ENCODE measurements at regions not wholly inside any gene's neighbourhood (a gene's known extent, or its start where the extent isn't known, plus 50 kb on each side); places are given as distances from the start of the nearest gene placed in this dataset.

GRCh38 chr4:11287055-11287454 lies 141.6 kb downstream of the HS3ST1 start:
- CTCF ChIA-PET: no interaction called here
- ATAC-seq: no peak
- H3K4me3 Mint-ChIP-seq: no peak overlapping the region
- DNase-seq (ENCODE audit: low spot score): no peak
- no peaks in the 10 kb centered on the region for H3K27me3 Mint-ChIP-seq (ENCODE audit: low read depth)
- H3K27ac Mint-ChIP-seq: no peak overlapping the region
- POLR2A ChIA-PET: no interaction called here
- H3K4me1 Mint-ChIP-seq: no peaks in the 10 kb centered on the region
- peaks cover 65% of the 10 kb centered on the region for H3K36me3 Mint-ChIP-seq
- no peak for TF ChIP-seq MYBL2 (CRISPR knock-in tag; IDR thresholded peaks at IDR 0.05)
- TF ChIP-seq, protein P1, sequence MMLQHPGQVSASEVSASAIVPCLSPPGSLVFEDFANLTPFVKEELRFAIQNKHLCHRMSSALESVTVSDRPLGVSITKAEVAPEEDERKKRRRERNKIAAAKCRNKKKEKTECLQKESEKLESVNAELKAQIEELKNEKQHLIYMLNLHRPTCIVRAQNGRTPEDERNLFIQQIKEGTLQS (CRISPR knock-in tag; conservative IDR thresholded peaks at IDR 0.05): no peak
- no peak for TF ChIP-seq ZNF317 (CRISPR knock-in tag; IDR thresholded peaks at IDR 0.05; ENCODE audit: borderline replicate concordance, low read depth)
- no peak for TF ChIP-seq ZNF671 (CRISPR knock-in tag; IDR thresholded peaks at IDR 0.05)
- TF ChIP-seq ZNF121 (CRISPR knock-in tag; IDR thresholded peaks at IDR 0.05): no peak
- TF ChIP-seq TCF7 (CRISPR knock-in tag; IDR thresholded peaks at IDR 0.05; ENCODE audit: low read depth): no peak
- TF ChIP-seq, protein P2, sequence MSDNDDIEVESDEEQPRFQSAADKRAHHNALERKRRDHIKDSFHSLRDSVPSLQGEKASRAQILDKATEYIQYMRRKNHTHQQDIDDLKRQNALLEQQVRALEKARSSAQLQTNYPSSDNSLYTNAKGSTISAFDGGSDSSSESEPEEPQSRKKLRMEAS (CRISPR knock-in tag; IDR thresholded peaks at IDR 0.05): no peak
- no peak for TF ChIP-seq NFYB (CRISPR knock-in tag; conservative IDR thresholded peaks at IDR 0.05; ENCODE audit: low read depth)
- TF ChIP-seq GABPB1 (CRISPR knock-in tag; IDR thresholded peaks at IDR 0.05): no peak
- no peak for TF ChIP-seq PRDM15 (CRISPR knock-in tag; IDR thresholded peaks at IDR 0.05)
- TF ChIP-seq JUN (CRISPR knock-in tag; IDR thresholded peaks at IDR 0.05): no peak
- no peak for TF ChIP-seq NFATC4 (CRISPR knock-in tag; IDR thresholded peaks at IDR 0.05)
- TF ChIP-seq, protein P3, sequence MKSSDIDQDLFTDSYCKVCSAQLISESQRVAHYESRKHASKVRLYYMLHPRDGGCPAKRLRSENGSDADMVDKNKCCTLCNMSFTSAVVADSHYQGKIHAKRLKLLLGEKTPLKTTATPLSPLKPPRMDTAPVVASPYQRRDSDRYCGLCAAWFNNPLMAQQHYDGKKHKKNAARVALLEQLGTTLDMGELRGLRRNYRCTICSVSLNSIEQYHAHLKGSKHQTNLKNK (CRISPR knock-in tag; IDR thresholded peaks at IDR 0.05): no peak
- TF ChIP-seq CREB1 (CRISPR knock-in tag; IDR thresholded peaks at IDR 0.05): no peak
- TF ChIP-seq TP53 (CRISPR knock-in tag; IDR thresholded peaks at IDR 0.05): no peak
- TF ChIP-seq, protein P4, sequence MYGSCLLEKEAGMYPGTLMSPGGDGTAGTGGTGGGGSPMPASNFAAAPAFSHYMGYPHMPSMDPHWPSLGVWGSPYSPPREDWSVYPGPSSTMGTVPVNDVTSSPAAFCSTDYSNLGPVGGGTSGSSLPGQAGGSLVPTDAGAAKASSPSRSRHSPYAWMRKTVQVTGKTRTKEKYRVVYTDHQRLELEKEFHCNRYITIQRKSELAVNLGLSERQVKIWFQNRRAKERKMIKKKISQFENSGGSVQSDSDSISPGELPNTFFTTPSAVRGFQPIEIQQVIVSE (CRISPR knock-in tag; IDR thresholded peaks at IDR 0.05; ENCODE audit: borderline replicate concordance): no peak
- TF ChIP-seq ZNF263 (CRISPR knock-in tag; IDR thresholded peaks at IDR 0.05; ENCODE audit: low read depth): no peak
- no peak for TF ChIP-seq ATF6 (CRISPR knock-in tag; IDR thresholded peaks at IDR 0.05)
- TF ChIP-seq ZNF232 (CRISPR knock-in tag; IDR thresholded peaks at IDR 0.05): no peak
- TF ChIP-seq, protein P5, sequence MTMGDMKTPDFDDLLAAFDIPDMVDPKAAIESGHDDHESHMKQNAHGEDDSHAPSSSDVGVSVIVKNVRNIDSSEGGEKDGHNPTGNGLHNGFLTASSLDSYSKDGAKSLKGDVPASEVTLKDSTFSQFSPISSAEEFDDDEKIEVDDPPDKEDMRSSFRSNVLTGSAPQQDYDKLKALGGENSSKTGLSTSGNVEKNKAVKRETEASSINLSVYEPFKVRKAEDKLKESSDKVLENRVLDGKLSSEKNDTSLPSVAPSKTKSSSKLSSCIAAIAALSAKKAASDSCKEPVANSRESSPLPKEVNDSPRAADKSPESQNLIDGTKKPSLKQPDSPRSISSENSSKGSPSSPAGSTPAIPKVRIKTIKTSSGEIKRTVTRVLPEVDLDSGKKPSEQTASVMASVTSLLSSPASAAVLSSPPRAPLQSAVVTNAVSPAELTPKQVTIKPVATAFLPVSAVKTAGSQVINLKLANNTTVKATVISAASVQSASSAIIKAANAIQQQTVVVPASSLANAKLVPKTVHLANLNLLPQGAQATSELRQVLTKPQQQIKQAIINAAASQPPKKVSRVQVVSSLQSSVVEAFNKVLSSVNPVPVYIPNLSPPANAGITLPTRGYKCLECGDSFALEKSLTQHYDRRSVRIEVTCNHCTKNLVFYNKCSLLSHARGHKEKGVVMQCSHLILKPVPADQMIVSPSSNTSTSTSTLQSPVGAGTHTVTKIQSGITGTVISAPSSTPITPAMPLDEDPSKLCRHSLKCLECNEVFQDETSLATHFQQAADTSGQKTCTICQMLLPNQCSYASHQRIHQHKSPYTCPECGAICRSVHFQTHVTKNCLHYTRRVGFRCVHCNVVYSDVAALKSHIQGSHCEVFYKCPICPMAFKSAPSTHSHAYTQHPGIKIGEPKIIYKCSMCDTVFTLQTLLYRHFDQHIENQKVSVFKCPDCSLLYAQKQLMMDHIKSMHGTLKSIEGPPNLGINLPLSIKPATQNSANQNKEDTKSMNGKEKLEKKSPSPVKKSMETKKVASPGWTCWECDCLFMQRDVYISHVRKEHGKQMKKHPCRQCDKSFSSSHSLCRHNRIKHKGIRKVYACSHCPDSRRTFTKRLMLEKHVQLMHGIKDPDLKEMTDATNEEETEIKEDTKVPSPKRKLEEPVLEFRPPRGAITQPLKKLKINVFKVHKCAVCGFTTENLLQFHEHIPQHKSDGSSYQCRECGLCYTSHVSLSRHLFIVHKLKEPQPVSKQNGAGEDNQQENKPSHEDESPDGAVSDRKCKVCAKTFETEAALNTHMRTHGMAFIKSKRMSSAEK (CRISPR knock-in tag; IDR thresholded peaks at IDR 0.05; ENCODE audit: borderline replicate concordance): no peak
- peaks cover 81% of the 10 kb centered on the region for H3K9me3 Mint-ChIP-seq
